ENCODE measurements at regions not wholly inside any gene's neighbourhood (a gene's known extent, or its start where the extent isn't known, plus 50 kb on each side); places are given as distances from the start of the nearest gene placed in this dataset.

- DNase-seq (ENCODE audit: low spot score, unreplicated experiment): no peak
- Mint-ChIP-seq H3K4me3 (ENCODE audit: low read depth) (no peak overlapping the region), H3K4me1 (ENCODE audit: low read depth) (peaks cover 6% of the 10 kb centered on the region), H3K27me3 (no peaks in the 10 kb centered on the region), H3K36me3 (ENCODE audit: insufficient read depth) (no peaks in the 10 kb centered on the region), H3K9me3 (ENCODE audit: low read depth) (no peaks in the 10 kb centered on the region), H3K27ac (no peak overlapping the region)
- no peak for TF ChIP-seq CTCF (IDR thresholded peaks at IDR 0.05; ENCODE audit: unreplicated experiment)
These were observed 126.8 kb upstream of the SEM1 start for GRCh38 chr7:96836456-96836855.

- Mint-ChIP-seq H3K4me3 (ENCODE audit: low read depth) (no peak overlapping the region), H3K4me1 (ENCODE audit: low read depth) (peaks cover 6% of the 10 kb centered on the region), H3K27me3 (no peaks in the 10 kb centered on the region), H3K36me3 (ENCODE audit: insufficient read depth) (no peaks in the 10 kb centered on the region), H3K9me3 (ENCODE audit: low read depth) (no peaks in the 10 kb centered on the region), H3K27ac (no peak overlapping the region)
- no peak for DNase-seq (ENCODE audit: low spot score, unreplicated experiment)
- TF ChIP-seq CTCF (IDR thresholded peaks at IDR 0.05; ENCODE audit: unreplicated experiment): no peak
These were observed 127.9 kb upstream of the SEM1 start for GRCh38 chr7:96837593-96837992.

- peaks cover 6% of the 10 kb centered on the region for H3K4me1 Mint-ChIP-seq (ENCODE audit: low read depth)
- H3K27me3 Mint-ChIP-seq: no peaks in the 10 kb centered on the region
- no peak for DNase-seq (ENCODE audit: low spot score, unreplicated experiment)
- no peak overlapping the region for H3K27ac Mint-ChIP-seq
- no peaks in the 10 kb centered on the region for H3K36me3 Mint-ChIP-seq (ENCODE audit: insufficient read depth)
- H3K9me3 Mint-ChIP-seq (ENCODE audit: low read depth): no peaks in the 10 kb centered on the region
- no peak for TF ChIP-seq CTCF (IDR thresholded peaks at IDR 0.05; ENCODE audit: unreplicated experiment)
- no peak overlapping the region for H3K4me3 Mint-ChIP-seq (ENCODE audit: low read depth)
These were observed 128.8 kb upstream of the SEM1 start for GRCh38 chr7:96838481-96838880.

GRCh38 chr7:96855139-96855538, 145.5 kb upstream of the SEM1 start:
- no peak for TF ChIP-seq CTCF (IDR thresholded peaks at IDR 0.05; ENCODE audit: unreplicated experiment)
- Mint-ChIP-seq H3K4me3 (ENCODE audit: low read depth) (no peak overlapping the region), H3K36me3 (ENCODE audit: insufficient read depth) (no peaks in the 10 kb centered on the region), H3K27me3 (no peaks in the 10 kb centered on the region), H3K9me3 (ENCODE audit: low read depth) (no peaks in the 10 kb centered on the region), H3K4me1 (ENCODE audit: low read depth) (no peaks in the 10 kb centered on the region), H3K27ac (no peak overlapping the region)
- no peak for DNase-seq (ENCODE audit: low spot score, unreplicated experiment)

GRCh38 chr7:96855691-96856090, 146.0 kb upstream of the SEM1 start:
- Mint-ChIP-seq H3K27ac (no peak overlapping the region), H3K9me3 (ENCODE audit: low read depth) (no peaks in the 10 kb centered on the region), H3K36me3 (ENCODE audit: insufficient read depth) (no peaks in the 10 kb centered on the region), H3K4me1 (ENCODE audit: low read depth) (no peaks in the 10 kb centered on the region), H3K4me3 (ENCODE audit: low read depth) (no peak overlapping the region), H3K27me3 (no peaks in the 10 kb centered on the region)
- no peak for DNase-seq (ENCODE audit: low spot score, unreplicated experiment)
- no peak for TF ChIP-seq CTCF (IDR thresholded peaks at IDR 0.05; ENCODE audit: unreplicated experiment)

Measured in progenitor cell of endocrine pancreas (in vitro differentiated cells).